HepG2 (cell line): ENCODE measurements at regions not wholly inside any gene's neighbourhood (a gene's known extent, or its start where the extent isn't known, plus 50 kb on each side); places are given as distances from the start of the nearest gene placed in this dataset.

Experiments
- ATAC-seq: fragments of 200-7000 bp; cut with Tn5 transposase; 3 replicates; pipeline ENCODE4 v1.9.1; 2020; ENCODE audit warnings: mild to moderate bottlenecking, moderate library complexity
- BruUV-seq: library from RNA; stranded (reverse); fragments of 400-500 nt; replicated peaks from 2 replicates; lab custom pipeline; 2021; lab: Mats Ljungman, UMichigan
- CTCF ChIA-PET: fragments of 300-600 bp; formaldehyde crosslinking; extraction: SDS; loops from one replicate; lab custom pipeline; 2021; ENCODE audit warnings: low total read pairs, inconsistent platforms, low intra/inter-chr PET ratio; lab: Yijun Ruan, JAX
- POLR2A ChIA-PET: fragments of 350-600 bp; sonication (Branson Sonifier 250); formaldehyde crosslinking; loops from one replicate; lab custom pipeline; 2020; ENCODE audit warnings: antibody characterized with exemption, inconsistent platforms; lab: Yijun Ruan, JAX
- DNase-seq: peaks from one replicate; pipeline ENCODE4 v3.0.0-alpha.2; 2015; ENCODE audit warnings: low spot score
- FAIRE-seq: peaks from 3 replicates; lab custom pipeline; 2011; peaks lifted over from hg19 to GRCh38; lab: Jason Lieb, UNC
- H2AFZ ChIP-seq: one replicate; pipeline ENCODE4 v1.6.1; 2011; ENCODE audit warnings: low read length, inconsistent platforms
- H3K27ac ChIP-seq: fragments of 300-600 bp; 3 replicates; pipeline ENCODE4 v1.8.0; 2011; ENCODE audit warnings: mixed run types, mild to moderate bottlenecking, mixed read lengths, low read length, inconsistent platforms; ENCODE audit not compliant: insufficient read depth; ENCODE audit errors: extremely low read length
- H3K27me3 ChIP-seq, 2 experiments: fragments of 200-600 bp in 1 of 2; 2 replicates in 1 of 2; 3 replicates in 1 of 2; pipeline versions ENCODE4 v1.6.0 to v1.8.0; 2011; ENCODE audit warnings: low read length in 2 of 2, mild to moderate bottlenecking in 2 of 2, moderate library complexity in 2 of 2, inconsistent platforms in 1 of 2; ENCODE audit not compliant: insufficient read depth in 2 of 2, control insufficient read depth in 1 of 2
- H3K36me3 ChIP-seq, 2 experiments: fragments of 200-600 bp in 1 of 2; replicated peaks in 1 of 2; 2 replicates in 1 of 2; 3 replicates in 1 of 2; pipeline versions ENCODE4 v1.5.1 to v1.8.0; 2011; ENCODE audit warnings: low read length in 2 of 2, inconsistent platforms in 1 of 2; ENCODE audit not compliant: insufficient read depth in 2 of 2, control insufficient read depth in 1 of 2
- H3K4me1 ChIP-seq: 2 replicates; pipeline ENCODE4 v1.5.1; 2012; ENCODE audit warnings: low read length, inconsistent platforms; ENCODE audit not compliant: insufficient read depth
- H3K4me2 ChIP-seq: 2 replicates; pipeline ENCODE4 v1.6.0; 2011; ENCODE audit warnings: low read depth, low read length, inconsistent platforms
- H3K4me3 ChIP-seq, 3 experiments: fragments of 200-600 bp in 1 of 3; sonication (generic), shearing (Covaris generic) in 1 of 3; replicated peaks in 1 of 3; 2 replicates each; pipeline ENCODE4 v1.5.1; 2011 to 2016; ENCODE audit warnings: low read length in 3 of 3, inconsistent platforms in 2 of 3, low read depth in 2 of 3, mild to moderate bottlenecking in 2 of 3, control low read depth in 1 of 3, mixed read lengths in 1 of 3; ENCODE audit not compliant: insufficient read depth in 1 of 3
- H3K79me2 ChIP-seq: one replicate; pipeline ENCODE4 v1.6.1; 2011; ENCODE audit warnings: low read length, inconsistent platforms; ENCODE audit not compliant: insufficient read depth
- H3K9ac ChIP-seq: 2 replicates; pipeline ENCODE4 v1.6.0; 2011; ENCODE audit warnings: mild to moderate bottlenecking, low read depth, low read length, inconsistent platforms; ENCODE audit not compliant: insufficient read depth
- H3K9me3 ChIP-seq: 2 replicates; pipeline ENCODE4 v1.5.1; 2012; ENCODE audit warnings: mild to moderate bottlenecking, low read length
- H4K20me1 ChIP-seq: 2 replicates; pipeline ENCODE4 v1.6.0; 2011; ENCODE audit warnings: inconsistent platforms, mild to moderate bottlenecking, low read length, moderate library complexity; ENCODE audit not compliant: insufficient read depth
- ATF5 ChIP-seq: sonication (generic); formaldehyde crosslinking; IDR thresholded peaks from 2 replicates; pipeline ENCODE4 v1.4.0; 2020; ENCODE audit warnings: mild to moderate bottlenecking, low read depth, missing genetic modification reagents
- ATF6 ChIP-seq: sonication (generic); formaldehyde crosslinking; conservative IDR thresholded peaks from 2 replicates; pipeline ENCODE4 v1.4.0; 2020; ENCODE audit warnings: missing genetic modification reagents
- ATM ChIP-seq: fragments of 450-650 bp; IDR thresholded peaks from 2 replicates; pipeline ENCODE4 v1.7.1; 2017; ENCODE audit warnings: mild to moderate bottlenecking, borderline replicate concordance
- EEA1 ChIP-seq: sonication (generic); formaldehyde crosslinking; IDR thresholded peaks from 2 replicates; pipeline ENCODE4 v1.5.1; 2020; ENCODE audit warnings: mild to moderate bottlenecking, missing genetic modification reagents, borderline replicate concordance
- EHMT2 ChIP-seq: fragments of 200-600 bp; sonication (generic); IDR thresholded peaks from 2 replicates; pipeline ENCODE4 v1.7.0; 2017; ENCODE audit warnings: antibody characterized with exemption, low read depth, low read length, borderline replicate concordance
- ETV6 ChIP-seq: sonication (generic); formaldehyde crosslinking; conservative IDR thresholded peaks from 2 replicates; pipeline ENCODE4 v1.4.0; 2020; ENCODE audit warnings: missing genetic modification reagents
- FOXO1 ChIP-seq: sonication (generic); formaldehyde crosslinking; IDR thresholded peaks from 2 replicates; pipeline ENCODE4 v1.4.0; 2020; ENCODE audit warnings: missing genetic modification reagents
- GATAD1 ChIP-seq: IDR thresholded peaks from 2 replicates; pipeline ENCODE4 v1.6.1; 2016; ENCODE audit warnings: missing genetic modification reagents, missing compliant biosample characterization
- GLI4 ChIP-seq: sonication (generic); formaldehyde crosslinking; IDR thresholded peaks from 2 replicates; pipeline ENCODE4 v1.5.1; 2020; ENCODE audit warnings: missing genetic modification reagents, mild to moderate bottlenecking, moderate library complexity, borderline replicate concordance
- KDM3A ChIP-seq: IDR thresholded peaks from 2 replicates; pipeline ENCODE4 v1.6.1; 2018; ENCODE audit warnings: low read depth, missing compliant biosample characterization
- MIER2 ChIP-seq: IDR thresholded peaks from 2 replicates; pipeline ENCODE4 v1.6.1; 2016; ENCODE audit warnings: missing biosample characterization, missing genetic modification reagents
- NR1H2 ChIP-seq: sonication (generic); formaldehyde crosslinking; IDR thresholded peaks from 2 replicates; pipeline ENCODE4 v1.8.1; 2022; ENCODE audit warnings: low read depth, missing genetic modification reagents, borderline replicate concordance
- RBM22 ChIP-seq: fragments of 200-400 bp; formaldehyde crosslinking; optimal IDR thresholded peaks from 2 replicates; pipeline ENCODE3; 2017; ENCODE audit warnings: mild to moderate bottlenecking, low read length, moderate library complexity
- SMARCC2 ChIP-seq: fragments of 450-650 bp; IDR thresholded peaks from 2 replicates; pipeline ENCODE4 v1.6.1; 2017; ENCODE audit warnings: antibody characterized with exemption, mild to moderate bottlenecking
- SMC3 ChIP-seq: IDR thresholded peaks from 2 replicates; pipeline ENCODE4 v1.6.1; 2011; ENCODE audit warnings: low read length, improper control_type of control experiment
- TBP ChIP-seq: sonication (generic); formaldehyde crosslinking; IDR thresholded peaks from 2 replicates; pipeline ENCODE4 v1.5.0; 2020; ENCODE audit warnings: missing genetic modification reagents
- TFDP2 ChIP-seq: sonication (generic); formaldehyde crosslinking; IDR thresholded peaks from 2 replicates; pipeline ENCODE4 v1.4.0; 2020; ENCODE audit warnings: missing genetic modification reagents
- ZBTB1 ChIP-seq: sonication (generic); formaldehyde crosslinking; IDR thresholded peaks from 2 replicates; pipeline ENCODE4 v1.4.0; 2020; ENCODE audit warnings: missing genetic modification reagents, borderline replicate concordance
- ZBTB20 ChIP-seq: sonication (generic); formaldehyde crosslinking; IDR thresholded peaks from 2 replicates; pipeline ENCODE4 v1.8.1; 2023; ENCODE audit warnings: missing genetic modification reagents, low read depth, mild to moderate bottlenecking, borderline replicate concordance
- ZBTB37 ChIP-seq: sonication (generic); formaldehyde crosslinking; IDR thresholded peaks from 2 replicates; pipeline ENCODE4 v1.4.0; 2020; ENCODE audit warnings: mild to moderate bottlenecking, missing genetic modification reagents
- ZNF768 ChIP-seq: sonication (generic); formaldehyde crosslinking; IDR thresholded peaks from 2 replicates; pipeline ENCODE4 v1.4.0; 2020; ENCODE audit warnings: missing genetic modification reagents
- ZNF841 ChIP-seq: sonication (generic); formaldehyde crosslinking; IDR thresholded peaks from 2 replicates; pipeline ENCODE4 v1.8.1; 2023; ENCODE audit warnings: missing genetic modification reagents, borderline replicate concordance
- WGBS: methylation state at CpG from one replicate; pipeline ENCODE4 v1.1.6; 2017; ENCODE audit warnings: low lambda C conversion rate; 5-methylcytosine and 5-hydroxymethylcytosine counted together
- in situ Hi-C: cut with HindIII; loops from 2 replicates; pipeline ENCODE4 v1.10.0; 2017; ENCODE audit warnings: low pct_unique_long_range_greater_than_20kb; ENCODE audit not compliant: extremely low pct_ligation_motif_present
- intact Hi-C: fragments of 100-400 bp; cut with micrococcal nuclease; formaldehyde crosslinking; loops from one replicate; pipeline ENCODE4 v1.10.0; 2022; ENCODE audit not compliant: unreplicated experiment

- no peak for TF ChIP-seq ATF6 (CRISPR knock-in tag)
- no peak for TF ChIP-seq ZBTB20 (CRISPR knock-in tag)
- TF ChIP-seq KDM3A (CRISPR knock-in tag), result no peak
- TF ChIP-seq ZNF768, result no peak
- no peak for TF ChIP-seq RBM22
- no peak for TF ChIP-seq TFDP2 (CRISPR knock-in tag)
- no peak for TF ChIP-seq SMARCC2
- TF ChIP-seq EHMT2, result no peak
- TF ChIP-seq TBP (CRISPR knock-in tag), result no peak
- TF ChIP-seq GLI4 (CRISPR knock-in tag), result no peak
Observed at GRCh38 chr7:126361183-126361582, 891.6 kb downstream of the GRM8 start (continued).

- Histone ChIP-seq H3K27me3 (no peaks in the 10 kb centered on the region), H3K4me2 (no peak overlapping the region), H2AFZ (no peak overlapping the region), H3K4me3 (no peak overlapping the region), H3K9ac (no peak overlapping the region), H3K79me2 (no peaks in the 10 kb centered on the region), H3K9me3 (peaks cover 86% of the 10 kb centered on the region), H3K36me3 (no peaks in the 10 kb centered on the region), H3K27ac (no peak overlapping the region), H4K20me1 (no peaks in the 10 kb centered on the region), H3K4me1 (no peaks in the 10 kb centered on the region)
- FAIRE-seq, result no peak
- ChIA-PET CTCF (no interaction called here), POLR2A (no interaction called here)
- ATAC-seq, result no peak
- intact Hi-C loops, result no loop called here
- DNase-seq, result no peak
- WGBS, result under 1% methylated on average over 4 of the region's 4 CpGs
- in situ Hi-C loops, result no loop called here
- BruUV-seq, result no TSS peak
- no peak for TF ChIP-seq NR1H2
- no peak for TF ChIP-seq ZBTB1 (CRISPR knock-in tag)
- TF ChIP-seq ATF5 (CRISPR knock-in tag), result no peak
- TF ChIP-seq SMC3, result no peak
- no peak for TF ChIP-seq EEA1 (CRISPR knock-in tag)
- no peak for TF ChIP-seq ZBTB37 (CRISPR knock-in tag)
- TF ChIP-seq FOXO1, result no peak
- no peak for TF ChIP-seq ZNF841 (CRISPR knock-in tag)
- no peak for TF ChIP-seq MIER2
- TF ChIP-seq ETV6 (CRISPR knock-in tag), result no peak
- no peak for TF ChIP-seq GATAD1 (CRISPR knock-in tag)
- no peak for TF ChIP-seq ATM
Observed at GRCh38 chr7:126339813-126340212, 912.9 kb downstream of the GRM8 start.
